Caco-2 (cell line): ENCODE measurements at regions not wholly inside any gene's neighbourhood (a gene's known extent, or its start where the extent isn't known, plus 50 kb on each side); places are given as distances from the start of the nearest gene placed in this dataset.

ENCODE experiments used
- BruUV-seq: library from RNA; stranded (reverse); fragments of 400-500 nt; replicated peaks from 2 replicates; lab custom pipeline; 2021; lab: Mats Ljungman, UMichigan
- CTCF ChIA-PET: fragments of 300-600 bp; sonication (Branson Sonifier 250); formaldehyde crosslinking; loops from one replicate; lab custom pipeline; 2022; ENCODE audit warnings: antibody characterized with exemption; lab: Charles Lee
- POLR2A ChIA-PET: fragments of 300-600 bp; sonication (Branson Sonifier 250); formaldehyde crosslinking; loops from one replicate; lab custom pipeline; 2022; ENCODE audit warnings: antibody characterized with exemption; lab: Charles Lee
- DNase-seq, 2 experiments: peaks; one replicate each; pipeline versions ENCODE4 v3.0.0 to v3.0.0-alpha.2; 2020 to 2022
- H3K27me3 ChIP-seq: replicated peaks from 2 replicates; pipeline ENCODE4 v1.6.0; 2011; ENCODE audit warnings: low read length; ENCODE audit not compliant: control insufficient read depth, insufficient read depth
- H3K36me3 ChIP-seq: 2 replicates; pipeline ENCODE4 v1.5.1; 2011; ENCODE audit warnings: low read length; ENCODE audit not compliant: control insufficient read depth, insufficient read depth
- H3K4me1 ChIP-seq: fragments of 250-450 bp; sonication (Bioruptor Pico); 2 replicates; pipeline ENCODE4 v1.5.1; 2020; ENCODE audit warnings: mild to moderate bottlenecking
- H3K4me3 ChIP-seq: 2 replicates; pipeline ENCODE4 v1.5.1; 2011; ENCODE audit warnings: low read depth, mild to moderate bottlenecking, control low read depth, low read length
- H3K9me3 ChIP-seq: fragments of 250-450 bp; sonication (Bioruptor Pico); 2 replicates; pipeline ENCODE4 v1.5.1; 2020; ENCODE audit warnings: mild to moderate bottlenecking, moderate library complexity
- H3K27ac Mint-ChIP-seq: one replicate; pipeline ENCODE4 v1.8.0; 2022; ENCODE audit warnings: mixed read lengths; ENCODE audit not compliant: unreplicated experiment
- H3K27me3 Mint-ChIP-seq: one replicate; pipeline ENCODE4 v1.8.0; 2022; ENCODE audit warnings: mixed read lengths; ENCODE audit not compliant: insufficient read depth, unreplicated experiment
- H3K36me3 Mint-ChIP-seq: one replicate; pipeline ENCODE4 v1.8.0; 2022; ENCODE audit warnings: mild to moderate bottlenecking, mixed read lengths; ENCODE audit not compliant: insufficient read depth, unreplicated experiment
- H3K4me1 Mint-ChIP-seq: one replicate; pipeline ENCODE4 v1.8.0; 2022; ENCODE audit warnings: low read depth, mixed read lengths; ENCODE audit not compliant: unreplicated experiment
- H3K4me3 Mint-ChIP-seq: one replicate; pipeline ENCODE4 v1.8.0; 2022; ENCODE audit warnings: mild to moderate bottlenecking, moderate library complexity, mixed read lengths; ENCODE audit not compliant: unreplicated experiment
- H3K9me3 Mint-ChIP-seq: one replicate; pipeline ENCODE4 v1.8.0; 2022; ENCODE audit warnings: mixed read lengths; ENCODE audit not compliant: unreplicated experiment
- intact Hi-C: fragments of 100-400 bp; cut with micrococcal nuclease; formaldehyde crosslinking; loops from one replicate; pipeline ENCODE4 v1.10.0; 2022; ENCODE audit not compliant: unreplicated experiment
- TF ChIP-seq, protein P1 (sequence below), 2 experiments: fragments of 200-600 bp in 1 of 2; IDR thresholded peaks; 1 replicate in 1 of 2; 2 replicates in 1 of 2; pipeline versions ENCODE4 v1.5.1 to v1.8.0; 2011 to 2022; ENCODE audit warnings: antibody characterized with exemption in 1 of 2, control low read depth in 1 of 2, inconsistent platforms in 1 of 2, low read depth in 1 of 2, low read length in 1 of 2, mild to moderate bottlenecking in 1 of 2, moderate library complexity in 1 of 2; ENCODE audit not compliant: insufficient read depth in 1 of 2, severe bottlenecking in 1 of 2, unreplicated experiment in 1 of 2

DNA sequence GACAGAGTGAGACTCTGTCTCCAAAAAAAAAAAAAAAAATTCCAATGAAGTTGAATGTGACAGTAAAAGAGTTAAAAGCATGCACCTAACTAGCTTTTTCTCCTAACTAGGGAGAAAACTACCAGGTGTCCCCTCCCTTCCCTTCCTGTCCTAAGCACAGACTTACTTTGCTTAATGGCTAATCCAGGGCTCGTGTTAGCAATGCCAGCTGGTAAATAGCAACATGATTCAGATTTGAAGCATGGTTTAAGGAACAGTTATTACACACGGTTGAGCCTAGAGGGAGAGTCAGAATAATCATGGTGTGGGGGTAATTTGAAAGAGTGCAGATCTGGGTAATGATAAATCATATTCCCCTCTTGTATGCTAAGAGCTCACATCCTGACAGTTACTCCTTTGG lies 338.3 kb downstream of the STIM2 start:
- no peak overlapping the region for H3K27ac Mint-ChIP-seq
- no peak for DNase-seq
- H3K9me3 Mint-ChIP-seq: no peaks in the 10 kb centered on the region
- 0 out of 2 replicates have a peak, but pooled peaks cover 4% of the 10 kb centered on the region for H3K4me1 ChIP-seq
- H3K4me3 ChIP-seq: no peak overlapping the region
- peaks cover 13% of the 10 kb centered on the region for H3K4me1 Mint-ChIP-seq
- ChIA-PET CTCF (no interaction called here), POLR2A (no interaction called here)
- peaks cover 9% of the 10 kb centered on the region for H3K27me3 Mint-ChIP-seq
- no peaks in the 10 kb centered on the region for H3K27me3 ChIP-seq
- no peaks in the 10 kb centered on the region for H3K36me3 Mint-ChIP-seq
- BruUV-seq: no TSS peak
- TF ChIP-seq, protein P1, sequence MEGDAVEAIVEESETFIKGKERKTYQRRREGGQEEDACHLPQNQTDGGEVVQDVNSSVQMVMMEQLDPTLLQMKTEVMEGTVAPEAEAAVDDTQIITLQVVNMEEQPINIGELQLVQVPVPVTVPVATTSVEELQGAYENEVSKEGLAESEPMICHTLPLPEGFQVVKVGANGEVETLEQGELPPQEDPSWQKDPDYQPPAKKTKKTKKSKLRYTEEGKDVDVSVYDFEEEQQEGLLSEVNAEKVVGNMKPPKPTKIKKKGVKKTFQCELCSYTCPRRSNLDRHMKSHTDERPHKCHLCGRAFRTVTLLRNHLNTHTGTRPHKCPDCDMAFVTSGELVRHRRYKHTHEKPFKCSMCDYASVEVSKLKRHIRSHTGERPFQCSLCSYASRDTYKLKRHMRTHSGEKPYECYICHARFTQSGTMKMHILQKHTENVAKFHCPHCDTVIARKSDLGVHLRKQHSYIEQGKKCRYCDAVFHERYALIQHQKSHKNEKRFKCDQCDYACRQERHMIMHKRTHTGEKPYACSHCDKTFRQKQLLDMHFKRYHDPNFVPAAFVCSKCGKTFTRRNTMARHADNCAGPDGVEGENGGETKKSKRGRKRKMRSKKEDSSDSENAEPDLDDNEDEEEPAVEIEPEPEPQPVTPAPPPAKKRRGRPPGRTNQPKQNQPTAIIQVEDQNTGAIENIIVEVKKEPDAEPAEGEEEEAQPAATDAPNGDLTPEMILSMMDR (IDR thresholded peaks at IDR 0.05; ENCODE audit: insufficient read depth in 1 of 2, low read depth in 1 of 2, low read length in 1 of 2, severe bottlenecking in 1 of 2, unreplicated experiment in 1 of 2): no peak
- intact Hi-C loops: no loop called here
- no peak overlapping the region for H3K4me3 Mint-ChIP-seq
- no peaks in the 10 kb centered on the region for H3K9me3 ChIP-seq
- H3K36me3 ChIP-seq: no peaks in the 10 kb centered on the region

DNA sequence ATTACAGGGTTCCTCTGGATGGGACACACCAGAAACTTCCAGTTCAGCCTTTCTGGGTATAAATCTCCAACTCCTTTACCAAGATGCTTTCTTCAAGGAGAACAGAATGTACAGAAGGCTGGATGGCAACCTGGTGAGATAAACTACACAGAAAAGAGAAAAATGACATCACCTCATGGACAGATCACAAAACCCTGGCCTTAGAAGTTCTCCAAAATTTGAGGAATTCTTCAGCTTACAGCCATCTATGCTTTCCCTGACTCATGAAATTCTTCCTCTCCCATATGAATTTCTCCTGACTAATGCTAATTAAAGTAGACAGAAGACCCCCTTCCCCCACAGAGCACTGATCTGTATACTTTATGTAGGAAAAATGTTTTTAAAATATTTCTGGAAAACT lies 345.4 kb downstream of the STIM2 start:
- Mint-ChIP-seq H3K4me1 (peaks cover 1% of the 10 kb centered on the region), H3K4me3 (no peak overlapping the region), H3K9me3 (no peaks in the 10 kb centered on the region), H3K36me3 (no peaks in the 10 kb centered on the region), H3K27ac (no peak overlapping the region), H3K27me3 (no peaks in the 10 kb centered on the region)
- Histone ChIP-seq H3K36me3 (no peaks in the 10 kb centered on the region), H3K4me1 (0 out of 2 replicates have a peak, but pooled peaks cover 4% of the 10 kb centered on the region), H3K9me3 (no peaks in the 10 kb centered on the region), H3K4me3 (no peak overlapping the region), H3K27me3 (no peaks in the 10 kb centered on the region)
- ChIA-PET CTCF (interaction anchor here (0.6 kb wide), 1 partner anchor 385 kb away, joined by 3 read pairs; no protein-coding TSS in a partner anchor), POLR2A (no interaction called here)
- TF ChIP-seq, protein P1 (IDR thresholded peaks at IDR 0.05; ENCODE audit: insufficient read depth in 1 of 2, low read depth in 1 of 2, low read length in 1 of 2, severe bottlenecking in 1 of 2, unreplicated experiment in 1 of 2): no peak
- BruUV-seq: no TSS peak
- no peak for DNase-seq
- intact Hi-C loops: no loop called here

DNA sequence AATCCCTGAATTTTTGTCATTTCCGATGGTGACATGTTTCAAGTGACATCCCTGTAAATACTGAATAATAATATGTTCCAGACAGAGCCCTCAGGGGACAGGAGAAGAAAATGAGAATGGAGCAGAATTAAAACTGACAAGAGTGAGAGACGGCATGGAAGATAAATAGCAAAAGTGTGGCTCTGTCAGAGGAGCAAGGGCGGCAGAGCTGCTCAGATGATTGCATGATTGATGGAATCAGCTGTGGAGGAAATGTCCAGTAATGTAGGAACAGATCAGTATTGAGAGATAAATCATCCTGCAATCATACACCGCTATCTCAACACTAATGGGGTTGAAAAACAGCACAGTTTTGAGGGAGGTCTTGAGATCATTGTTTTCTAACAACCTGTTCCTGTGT lies 350.3 kb downstream of the STIM2 start:
- no peaks in the 10 kb centered on the region for H3K27me3 Mint-ChIP-seq
- H3K36me3 ChIP-seq: no peaks in the 10 kb centered on the region
- TF ChIP-seq, protein P1 (IDR thresholded peaks at IDR 0.05; ENCODE audit: insufficient read depth in 1 of 2, low read depth in 1 of 2, low read length in 1 of 2, severe bottlenecking in 1 of 2, unreplicated experiment in 1 of 2): no peak
- H3K9me3 Mint-ChIP-seq: no peaks in the 10 kb centered on the region
- no peaks in the 10 kb centered on the region for H3K9me3 ChIP-seq
- H3K27me3 ChIP-seq: no peaks in the 10 kb centered on the region
- H3K27ac Mint-ChIP-seq: no peak overlapping the region
- BruUV-seq: no TSS peak
- H3K4me3 ChIP-seq: no peak overlapping the region
- no peak overlapping the region for H3K4me3 Mint-ChIP-seq
- H3K4me1 Mint-ChIP-seq: no peaks in the 10 kb centered on the region
- ChIA-PET CTCF (no interaction called here), POLR2A (no interaction called here)
- intact Hi-C loops: no loop called here
- DNase-seq: no peak
- no peaks in the 10 kb centered on the region for H3K4me1 ChIP-seq
- H3K36me3 Mint-ChIP-seq: no peaks in the 10 kb centered on the region
